GM20000 (cell line): ENCODE measurements at regions not wholly inside any gene's neighbourhood (a gene's known extent, or its start where the extent isn't known, plus 50 kb on each side); places are given as distances from the start of the nearest gene placed in this dataset.

Experiments
- DNase-seq: peaks from one replicate; pipeline ENCODE4 v3.0.0; 2012; ENCODE audit warnings: low spot score
- CTCF ChIP-seq: IDR thresholded peaks from 2 replicates; pipeline ENCODE4 v1.5.1; 2012; ENCODE audit warnings: mild to moderate bottlenecking, control low read depth; ENCODE audit errors: extremely low read depth, missing control alignments

- TF ChIP-seq CTCF, result no peak
- no peak for DNase-seq
These were observed 270.9 kb upstream of the IL12B start for GRCh38 chr5:159601216-159601615.

- DNase-seq, result no peak
- no peak for TF ChIP-seq CTCF
These were observed 272.1 kb upstream of the IL12B start for GRCh38 chr5:159602434-159602833.

- DNase-seq, result no peak
- TF ChIP-seq CTCF, result no peak
These were observed 275.3 kb upstream of the IL12B start for GRCh38 chr5:159605585-159605984.

GRCh38 chr5:159609359-159609758 lies 279.1 kb upstream of the IL12B start:
- no peak for DNase-seq
- TF ChIP-seq CTCF, result no peak

GRCh38 chr5:159610966-159611579 lies 280.8 kb upstream of the IL12B start:
- TF ChIP-seq CTCF, result no peak
- DNase-seq, result no peak

GRCh38 chr5:159616952-159617351 lies 286.7 kb upstream of the IL12B start:
- no peak for TF ChIP-seq CTCF
- DNase-seq, result no peak

- no peak for TF ChIP-seq CTCF
- DNase-seq, result no peak
These were observed 289.5 kb upstream of the IL12B start for GRCh38 chr5:159619826-159620225.
